ENCODE measurements at regions not wholly inside any gene's neighbourhood (a gene's known extent, or its start where the extent isn't known, plus 50 kb on each side); places are given as distances from the start of the nearest gene placed in this dataset.
"Not testable (repeated sequence)": the region's sequence is repeated elsewhere in the genome, so short reads cannot be mapped to it uniquely, and the experiment has no call there.

DNA sequence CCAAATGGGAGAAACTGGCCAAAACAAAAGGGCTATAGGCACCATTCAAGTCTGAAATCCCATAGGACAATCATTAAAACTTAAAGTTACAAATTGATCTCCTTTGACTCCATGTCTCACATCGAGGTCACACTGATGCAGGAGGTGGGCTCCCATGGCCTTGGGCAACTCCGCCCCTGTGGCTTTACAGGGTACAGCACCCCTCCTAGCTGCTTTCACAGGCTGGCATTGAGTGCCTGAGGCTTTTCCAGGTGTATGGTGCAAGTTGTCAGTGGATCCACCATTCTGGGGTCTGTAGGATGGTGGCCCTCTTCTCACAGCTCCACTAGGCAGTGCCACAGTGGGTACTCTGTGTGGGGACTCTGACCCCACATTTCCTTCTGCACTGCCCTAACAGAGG, 662.1 kb downstream of the XPNPEP1 start:
- DNase-seq: no peak

DNA sequence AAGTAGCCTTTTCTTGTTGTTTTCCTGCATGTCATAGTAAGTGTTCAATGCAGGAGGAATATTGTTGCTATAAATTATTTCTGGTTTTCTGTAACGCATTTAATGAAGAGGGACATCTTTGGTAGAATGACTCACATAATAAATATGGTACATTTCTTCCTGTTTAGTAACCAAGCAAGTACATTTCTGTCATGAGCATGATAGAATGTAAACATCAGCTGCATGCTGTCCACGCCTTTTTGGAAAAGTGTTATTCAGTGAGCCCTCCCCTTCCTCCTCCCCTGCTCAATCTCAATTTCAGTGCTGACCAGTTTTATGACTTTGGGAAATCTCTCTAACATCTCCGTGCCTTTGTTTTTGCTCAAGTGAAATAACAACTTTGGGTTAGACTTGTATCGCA, 664.0 kb downstream of the XPNPEP1 start:
- DNase-seq: no peak

DNA sequence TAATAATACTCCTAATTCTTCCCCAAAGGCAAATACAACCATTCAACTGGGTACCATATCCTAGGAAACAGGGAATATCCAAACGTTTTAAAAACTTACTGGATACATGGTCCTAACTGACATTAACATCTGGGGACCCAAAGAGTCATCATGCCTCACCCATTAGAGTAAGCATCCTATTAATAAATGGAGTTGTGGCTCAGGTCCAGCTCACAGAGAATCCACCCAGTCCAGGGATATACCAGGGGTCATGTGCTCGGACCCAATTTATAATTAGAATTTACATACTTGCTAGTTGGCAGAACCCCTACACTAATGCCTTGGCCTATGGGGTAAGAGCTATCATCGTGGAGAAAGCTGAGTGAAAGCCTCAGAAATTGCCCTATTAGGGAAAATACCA, 670.0 kb downstream of the XPNPEP1 start:
- DNase-seq: no peak

DNA sequence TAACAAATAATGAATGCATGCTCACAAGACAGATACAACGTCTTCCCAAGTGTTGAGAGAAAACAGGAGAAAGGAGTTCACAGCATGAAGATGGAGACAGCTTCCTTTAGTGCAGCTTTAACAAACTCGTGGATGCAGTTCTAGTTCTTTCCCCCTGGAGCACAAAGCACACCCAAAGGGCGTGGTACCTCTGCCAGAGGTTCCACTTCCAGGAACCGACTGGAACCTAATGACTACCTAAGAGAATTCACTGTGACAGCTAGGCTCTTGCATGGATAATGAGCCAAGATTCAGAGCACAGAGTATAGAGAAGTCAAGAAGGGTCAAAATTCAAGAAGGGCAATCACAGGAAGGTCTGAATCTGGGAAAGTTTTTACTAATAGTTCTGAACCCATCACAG, 673.2 kb downstream of the XPNPEP1 start:
- DNase-seq: no peak

DNA sequence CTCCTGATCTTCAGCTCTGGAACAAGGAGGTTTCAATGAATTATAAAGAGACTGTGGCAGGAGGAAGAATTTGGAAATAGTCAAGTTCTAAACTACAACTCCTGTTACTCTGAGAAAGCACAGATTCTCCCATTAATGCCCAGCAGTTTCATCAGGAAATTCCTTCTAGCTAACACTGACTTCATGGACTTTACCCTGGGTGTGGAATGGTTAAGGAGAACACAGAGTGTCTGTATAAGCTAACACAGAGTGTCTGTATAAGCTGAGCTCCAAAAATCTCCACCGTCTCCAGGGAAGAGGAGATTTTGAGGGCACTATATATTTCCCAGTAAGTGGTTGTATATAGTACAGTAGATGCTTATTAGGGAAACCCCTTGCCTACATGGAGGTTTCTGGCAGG, 675.5 kb downstream of the XPNPEP1 start:
- DNase-seq: no peak

DNA sequence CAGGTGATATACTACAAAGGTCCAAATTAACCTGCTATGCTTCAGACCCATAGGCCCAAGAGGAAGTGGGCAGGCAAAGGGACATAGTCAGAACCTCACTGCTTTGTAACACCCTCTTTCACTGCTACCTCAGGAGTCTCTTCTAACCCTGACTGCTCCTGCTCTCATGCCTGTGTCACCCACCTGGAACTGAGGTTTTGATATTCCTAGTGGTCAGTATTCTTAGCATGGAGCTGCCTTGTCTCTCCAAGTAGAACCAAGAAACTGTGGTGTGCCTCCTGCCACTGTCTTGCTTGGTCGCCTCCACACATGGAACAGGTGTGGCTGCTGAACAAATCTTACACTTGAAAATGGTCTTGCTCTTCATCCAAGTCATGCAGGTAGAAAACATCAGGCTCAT, 677.5 kb downstream of the XPNPEP1 start:
- DNase-seq: no peak

DNA sequence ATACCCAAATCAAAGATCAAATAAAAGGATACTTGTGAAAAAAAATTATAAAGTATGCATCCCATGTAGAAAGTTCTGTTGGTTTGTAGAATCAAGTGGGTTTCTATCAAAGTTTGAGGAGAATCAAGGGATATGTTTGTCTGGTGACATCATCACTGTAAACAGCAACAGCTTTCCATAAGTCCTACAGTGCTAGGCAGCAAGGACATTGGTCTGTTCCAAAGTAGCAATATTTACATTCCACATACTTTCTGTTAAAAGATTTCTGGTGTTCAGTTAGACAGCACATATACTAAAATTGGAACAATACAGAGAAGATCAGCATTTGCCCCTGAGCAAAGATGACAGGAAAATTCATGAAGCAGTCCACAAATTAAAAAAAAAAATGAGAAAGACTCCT, 683.9 kb downstream of the XPNPEP1 start:
- DNase-seq: no peak

DNA sequence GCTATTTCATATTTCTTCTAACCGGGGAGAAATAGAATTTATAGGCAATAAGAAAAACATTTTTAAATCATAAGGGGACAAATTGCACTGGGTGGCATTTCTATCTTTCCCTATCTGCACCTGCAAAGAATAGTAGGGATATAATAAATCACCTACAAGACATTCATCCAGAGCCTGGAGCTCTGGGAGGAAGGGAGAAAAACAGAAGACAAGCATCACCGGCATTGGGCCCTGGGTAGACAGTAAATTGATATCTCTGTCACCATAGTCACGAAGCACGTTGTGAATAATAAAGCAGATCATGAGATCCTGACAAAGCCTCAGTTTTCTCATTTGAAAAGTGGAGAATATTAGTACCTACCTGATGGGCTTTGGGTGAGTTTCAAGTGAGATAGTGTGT, 685.6 kb downstream of the XPNPEP1 start:
- DNase-seq: no peak

DNA sequence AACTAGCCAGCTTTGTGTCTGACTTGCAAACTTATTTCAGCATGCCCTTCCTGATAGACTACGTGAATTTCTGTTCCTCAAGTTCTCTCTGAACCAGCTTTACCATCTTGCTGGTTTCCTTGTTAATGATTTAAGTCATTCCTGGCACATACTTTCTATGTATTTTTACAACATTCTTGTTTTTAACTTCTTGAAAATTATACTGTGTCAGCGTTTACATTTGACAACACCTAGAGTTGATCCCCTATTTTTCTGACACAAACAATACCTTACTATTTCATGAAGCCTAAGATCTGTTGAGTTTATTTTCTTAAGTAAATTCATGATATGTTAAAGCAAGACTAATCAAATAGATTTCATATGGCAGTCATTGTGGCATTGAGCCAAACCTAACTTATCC, 686.3 kb downstream of the XPNPEP1 start:
- DNase-seq: no peak

DNA sequence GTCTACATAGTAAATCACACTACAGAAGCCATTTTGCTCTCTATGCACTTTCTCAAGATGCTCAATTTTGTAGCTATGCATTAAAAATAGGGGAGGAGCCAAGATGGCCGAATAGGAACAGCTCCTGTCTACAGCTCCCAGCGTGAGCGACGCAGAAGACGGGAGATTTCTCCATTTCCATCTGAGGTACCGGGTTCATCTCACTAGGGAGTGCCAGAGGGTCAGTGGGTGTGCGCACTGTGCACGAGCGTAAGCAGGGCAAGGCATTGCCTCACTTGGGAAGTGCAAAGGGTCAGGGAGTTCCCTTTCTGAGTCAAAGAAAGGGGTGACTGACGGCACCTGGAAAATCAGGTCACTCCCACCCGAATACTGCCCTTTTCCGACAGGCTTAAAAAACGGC, 699.8 kb downstream of the XPNPEP1 start:
- not testable (repeated sequence) for DNase-seq

DNA sequence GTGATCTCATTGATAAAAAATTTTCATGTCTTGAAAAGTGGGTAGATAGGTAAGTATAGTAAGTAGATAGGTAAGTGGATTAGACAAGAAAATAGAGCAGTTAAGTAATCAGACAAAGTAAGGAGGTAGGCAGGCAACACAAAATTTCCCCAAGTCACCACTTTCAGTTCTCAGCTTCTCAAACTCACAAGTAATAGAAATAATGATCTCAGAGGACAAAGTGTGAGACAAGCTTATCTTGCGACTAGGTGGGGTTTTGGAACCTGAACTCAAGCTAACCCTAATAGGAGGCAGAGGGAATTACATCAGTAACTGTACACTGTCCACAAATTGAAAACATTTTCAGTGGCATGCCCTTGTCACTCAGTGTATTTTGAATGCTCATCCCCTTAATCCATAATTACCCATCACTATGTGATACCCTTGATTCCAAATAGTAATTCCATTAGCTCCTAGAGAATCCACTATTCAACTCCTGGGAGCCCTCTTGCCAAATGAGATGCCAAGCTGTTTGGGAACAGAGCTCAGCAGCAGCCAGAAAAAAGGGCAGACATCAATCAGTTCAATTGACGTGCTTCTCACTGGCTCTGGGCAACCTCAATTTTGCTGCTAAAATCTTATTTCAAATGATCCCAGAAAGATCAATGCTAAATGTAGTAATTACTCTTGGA, 703.2 kb downstream of the XPNPEP1 start:
- DNase-seq: no peak

DNA sequence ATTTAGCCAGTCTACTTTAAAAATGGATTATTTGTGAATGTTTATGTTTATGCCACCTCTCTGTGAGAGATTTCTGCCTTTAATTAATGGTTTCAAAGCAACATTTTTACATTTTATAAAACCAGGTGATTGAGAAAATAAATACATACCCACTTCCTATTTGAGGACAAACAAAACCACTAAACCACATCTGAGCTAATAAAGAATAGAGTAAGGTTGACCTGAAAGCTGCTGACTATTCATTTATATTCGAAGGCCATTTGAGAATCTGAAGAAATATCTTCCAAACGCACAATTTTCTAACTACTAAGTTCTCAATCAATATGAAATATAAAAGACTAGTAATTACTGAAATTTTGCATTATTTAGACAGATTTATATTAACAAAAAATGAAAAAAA, 705.1 kb downstream of the XPNPEP1 start:
- no peak for DNase-seq

DNA sequence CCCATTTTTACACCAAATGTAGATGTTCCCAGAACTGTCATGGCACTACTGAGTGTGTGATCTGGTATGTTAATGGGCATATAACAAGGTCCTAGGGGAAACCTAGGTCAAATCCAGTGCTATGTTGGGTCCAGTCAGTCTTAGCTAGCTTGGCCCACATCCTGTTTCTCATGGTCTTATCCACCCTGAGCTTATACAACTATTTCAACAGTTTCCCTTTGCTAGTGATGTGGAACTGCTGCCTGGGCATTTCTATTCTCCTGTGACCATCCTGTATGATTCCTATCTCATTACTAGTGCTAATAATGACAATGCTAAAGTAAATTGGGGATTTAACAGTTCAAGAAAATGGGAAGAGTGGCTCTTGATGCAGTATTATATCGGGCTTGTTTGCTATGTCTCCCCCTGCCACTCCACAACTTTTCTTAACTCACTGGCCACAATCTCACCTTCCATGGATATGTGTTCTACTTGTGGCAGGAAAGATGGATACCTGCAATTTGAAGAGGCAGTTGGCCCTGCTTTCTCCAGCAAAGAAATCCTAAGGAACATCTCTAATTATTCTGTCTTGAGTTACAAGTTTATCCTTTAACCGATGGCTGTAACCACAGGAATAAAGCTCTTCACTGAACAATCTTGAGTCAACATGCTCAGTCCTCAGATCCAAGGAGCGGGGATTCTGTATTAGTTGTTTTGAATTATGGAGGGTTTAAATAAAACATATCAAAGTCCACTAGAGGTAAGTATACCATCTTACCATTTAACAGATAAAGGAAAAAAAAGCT, 707.8 kb downstream of the XPNPEP1 start:
- DNase-seq: no peak

DNA sequence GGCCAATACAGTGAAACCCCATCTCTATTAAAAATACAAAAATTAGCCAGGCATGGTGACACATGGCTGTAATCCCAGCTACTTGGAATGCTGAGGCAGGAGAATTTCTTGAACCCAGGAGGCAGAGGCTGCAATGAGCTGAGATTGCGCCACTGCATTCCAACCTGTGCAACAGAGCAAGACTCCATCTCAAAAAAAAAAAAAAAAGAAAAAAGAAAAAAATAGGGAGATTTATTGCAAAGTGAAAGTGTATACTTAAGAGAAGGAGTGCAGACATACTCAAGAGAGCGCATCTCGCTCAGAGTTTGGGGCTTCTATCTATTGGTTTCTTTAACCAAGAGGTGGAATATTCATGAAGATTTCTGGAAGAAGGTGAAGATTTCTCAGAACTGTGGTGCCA, 708.4 kb downstream of the XPNPEP1 start:
- not testable (repeated sequence) for DNase-seq

DNA sequence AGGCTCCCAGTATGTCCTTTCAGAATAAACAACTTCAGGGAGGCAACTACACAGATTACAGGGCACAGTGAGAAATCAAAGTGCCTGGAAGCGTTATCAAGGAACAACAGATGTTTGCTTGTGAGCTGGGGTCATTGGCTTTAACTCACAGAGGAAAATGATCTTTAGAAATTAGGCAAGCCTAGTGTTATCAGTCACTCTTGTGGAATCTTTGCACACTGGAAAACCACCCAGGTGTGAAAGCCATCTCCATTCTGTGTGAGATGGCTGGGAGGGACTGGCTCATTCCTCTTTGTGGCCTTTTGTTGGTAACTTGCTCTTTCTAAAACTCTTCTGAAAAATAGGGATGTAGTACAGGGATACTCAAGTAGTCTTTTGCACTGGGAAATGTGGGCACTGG, 716.0 kb downstream of the XPNPEP1 start:
- no peak for DNase-seq

DNA sequence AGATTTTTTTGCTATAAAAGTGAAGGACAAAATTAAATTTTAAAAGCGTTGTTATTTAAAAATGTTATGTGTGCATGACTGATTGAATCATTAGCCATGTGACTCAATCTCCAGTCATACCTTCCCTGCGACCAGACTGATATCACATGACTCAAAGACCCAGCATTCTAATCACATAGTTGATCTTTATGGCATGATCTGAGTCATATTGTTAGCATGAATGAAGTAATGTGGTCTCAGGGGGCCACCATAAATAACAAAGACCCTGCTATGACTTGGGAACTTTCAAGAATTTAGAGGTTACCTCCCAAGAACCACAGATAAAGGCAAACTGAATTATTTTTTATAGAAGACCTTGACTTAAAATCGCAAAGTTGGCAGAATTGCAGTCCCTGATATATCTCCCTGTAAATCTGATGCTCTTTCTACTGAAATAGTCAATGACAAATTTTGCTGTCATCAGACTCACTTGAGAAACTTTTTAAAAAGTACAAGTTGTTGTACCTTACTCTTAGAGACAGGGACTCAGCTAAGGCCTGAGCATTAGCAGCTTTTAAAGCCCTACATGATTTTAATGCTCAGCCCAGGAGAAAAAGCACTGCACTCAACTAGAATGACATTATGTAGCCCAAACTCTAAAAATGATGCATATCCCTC, 717.3 kb downstream of the XPNPEP1 start:
- DNase-seq: peak; percentile 69

DNA sequence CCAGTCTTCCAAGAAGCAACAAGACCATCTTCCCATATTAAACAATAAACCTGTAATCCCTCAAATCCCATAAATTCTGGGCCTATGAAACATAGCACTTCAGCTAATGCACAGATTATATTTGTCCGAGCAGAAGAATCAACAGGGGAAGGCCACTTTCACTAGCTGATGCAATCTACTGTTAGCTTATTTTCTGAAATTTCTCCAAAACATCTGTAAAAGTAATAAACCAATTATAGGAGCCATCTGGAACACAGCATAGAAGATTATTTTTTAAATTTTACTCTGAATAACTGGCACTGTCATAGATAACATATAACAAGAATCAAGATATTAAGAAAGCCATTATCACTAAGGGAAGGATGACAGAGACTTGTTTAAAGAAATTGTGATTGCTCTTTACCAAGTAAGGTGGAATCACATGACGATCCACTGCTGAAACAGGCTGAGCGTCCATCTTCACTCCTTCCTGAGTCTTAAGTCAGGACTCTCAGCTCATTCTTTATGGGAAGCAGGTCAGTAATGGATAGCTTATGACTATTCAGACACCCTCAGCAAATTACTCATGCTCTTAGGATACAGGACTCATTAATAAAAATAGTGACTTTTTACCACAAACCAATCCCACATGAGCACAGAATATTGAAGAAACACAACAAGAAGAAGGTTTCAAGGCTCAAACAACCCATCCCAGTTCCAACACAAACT, 719.5 kb downstream of the XPNPEP1 start:
- DNase-seq: no peak

DNA sequence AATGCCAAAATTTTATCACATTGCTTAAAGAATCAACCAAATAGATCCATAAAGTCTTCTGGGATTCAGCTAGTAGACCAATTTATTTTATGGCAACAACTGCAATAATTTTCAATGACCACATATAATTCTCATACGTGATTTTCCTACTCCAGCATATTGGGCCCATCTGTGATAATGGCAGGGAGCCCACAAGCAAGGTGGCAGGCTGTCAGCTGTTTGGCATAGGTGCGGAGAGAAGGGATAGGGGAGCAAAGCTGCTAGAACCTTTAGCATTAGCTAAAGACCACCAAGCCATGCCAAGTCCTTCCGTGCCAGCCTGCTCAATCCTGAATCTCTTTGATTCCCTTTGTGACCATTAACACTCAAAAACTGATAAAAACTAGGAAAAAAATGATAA, 721.2 kb downstream of the XPNPEP1 start:
- DNase-seq: no peak

DNA sequence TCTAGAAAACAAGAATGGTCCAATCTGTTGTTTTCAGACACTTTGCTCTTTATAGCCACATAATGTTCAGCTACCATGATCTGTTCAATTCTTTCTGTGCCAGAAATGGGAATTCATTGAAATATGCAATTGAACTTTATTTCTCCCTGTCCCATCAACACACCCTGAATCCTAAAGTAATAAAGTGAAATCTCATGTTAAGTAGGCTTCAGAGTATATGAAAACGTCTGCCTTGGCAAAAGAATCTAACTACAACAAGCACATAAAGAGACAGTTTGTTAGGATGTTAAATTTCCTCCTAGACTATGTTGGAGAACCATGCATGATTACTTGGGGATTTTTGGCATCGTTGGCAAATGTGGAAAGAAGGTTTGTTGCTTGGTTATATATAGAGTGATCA, 722.7 kb downstream of the XPNPEP1 start:
- no peak for DNase-seq

DNA sequence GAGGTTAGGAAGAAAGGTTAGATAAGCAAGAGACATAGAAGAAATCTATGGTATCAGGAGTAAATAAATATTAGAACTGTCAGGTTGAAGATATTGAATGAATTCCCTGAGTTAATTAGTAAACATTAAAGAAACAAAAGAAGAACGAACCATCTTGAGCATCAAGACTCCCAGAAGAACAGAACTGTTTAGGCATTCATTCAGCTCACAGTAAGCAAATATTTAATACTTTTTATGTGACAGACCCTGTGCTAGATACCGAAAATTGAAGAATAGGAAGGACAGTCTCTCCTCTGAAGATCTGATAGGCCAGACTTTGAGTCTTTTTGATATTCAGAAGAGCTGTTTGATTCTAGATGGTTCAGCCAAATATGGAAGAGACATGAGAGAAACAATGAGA, 731.5 kb downstream of the XPNPEP1 start:
- DNase-seq: no peak

DNA sequence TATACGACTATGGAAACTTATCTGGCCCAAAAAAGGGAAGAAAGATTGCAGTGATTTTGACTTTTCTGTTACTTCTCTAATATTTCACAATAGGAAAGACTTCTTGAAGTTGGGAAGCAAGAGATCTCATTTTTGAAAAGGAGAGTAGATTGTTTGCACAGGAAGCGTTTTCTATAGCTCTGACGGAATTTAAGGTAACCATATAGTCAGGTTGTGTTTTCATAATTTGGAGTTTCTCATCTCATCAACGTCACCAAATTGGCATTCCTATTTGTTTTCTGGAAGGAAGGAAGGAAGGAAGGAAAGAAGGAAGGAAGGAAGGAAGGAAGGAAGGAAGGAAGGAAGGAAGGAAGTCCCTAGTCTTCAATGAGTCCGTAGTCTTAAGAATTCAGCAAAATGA, 732.0 kb downstream of the XPNPEP1 start:
- no peak for DNase-seq

DNA sequence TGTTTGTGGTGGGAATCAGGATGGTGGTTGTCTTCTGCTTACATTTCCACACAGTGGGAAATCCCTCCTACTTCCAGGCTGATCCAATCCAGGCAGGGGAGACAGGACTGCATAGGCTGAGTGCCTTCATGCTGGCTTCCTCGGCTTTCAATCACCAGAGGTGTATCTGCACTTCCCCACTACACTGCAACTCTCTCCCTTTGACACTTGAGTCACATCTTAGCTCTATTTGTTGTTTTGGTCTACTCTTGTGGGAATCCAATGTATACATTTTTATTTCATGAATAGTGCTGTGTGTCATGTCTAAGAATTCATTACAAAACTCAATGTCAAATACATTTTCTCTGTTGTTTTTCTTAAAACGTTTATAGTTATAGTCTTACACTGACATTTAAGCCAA, 735.6 kb downstream of the XPNPEP1 start:
- DNase-seq: peak; percentile 11

DNA sequence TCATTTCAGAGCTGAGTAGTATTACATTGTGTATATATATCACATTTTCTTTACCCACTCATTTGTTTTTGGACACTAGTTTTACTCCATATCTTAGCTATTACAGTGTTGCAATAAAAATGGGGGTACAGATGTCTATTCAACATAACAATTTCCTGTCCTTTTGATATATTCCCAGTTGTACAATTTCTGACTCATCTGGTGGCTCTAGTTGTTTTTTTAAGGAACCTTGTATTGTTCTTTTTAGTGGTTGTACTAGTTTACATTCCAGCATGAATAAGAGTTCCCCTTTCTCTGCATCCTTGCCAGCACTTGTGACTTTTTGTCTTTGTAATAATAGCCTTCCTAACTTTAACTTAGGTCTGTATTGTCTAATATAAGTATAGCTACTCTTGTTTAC, 739.9 kb downstream of the XPNPEP1 start:
- DNase-seq: no peak

DNA sequence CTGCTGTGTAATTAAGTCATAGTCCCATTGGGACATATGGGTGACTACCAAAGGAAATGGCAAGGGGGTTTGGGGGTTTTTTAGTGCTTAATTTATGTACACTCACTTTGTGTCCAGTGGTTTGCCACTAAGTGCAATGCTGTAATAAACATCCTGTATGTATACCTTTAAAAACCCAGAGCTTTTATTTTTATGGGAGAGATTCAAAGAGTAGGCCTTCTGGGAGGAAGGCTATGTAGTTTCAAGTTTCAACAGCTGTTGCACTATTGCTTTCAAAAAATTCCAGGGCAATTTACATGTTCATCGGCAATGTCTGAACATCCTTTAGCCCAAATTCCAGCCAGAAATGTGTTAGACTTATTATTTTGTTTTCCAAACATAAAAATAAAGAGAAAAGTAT, 744.7 kb downstream of the XPNPEP1 start:
- DNase-seq: no peak
